ENCODE measurements at regions not wholly inside any gene's neighbourhood (a gene's known extent, or its start where the extent isn't known, plus 50 kb on each side); places are given as distances from the start of the nearest gene placed in this dataset.

DNA sequence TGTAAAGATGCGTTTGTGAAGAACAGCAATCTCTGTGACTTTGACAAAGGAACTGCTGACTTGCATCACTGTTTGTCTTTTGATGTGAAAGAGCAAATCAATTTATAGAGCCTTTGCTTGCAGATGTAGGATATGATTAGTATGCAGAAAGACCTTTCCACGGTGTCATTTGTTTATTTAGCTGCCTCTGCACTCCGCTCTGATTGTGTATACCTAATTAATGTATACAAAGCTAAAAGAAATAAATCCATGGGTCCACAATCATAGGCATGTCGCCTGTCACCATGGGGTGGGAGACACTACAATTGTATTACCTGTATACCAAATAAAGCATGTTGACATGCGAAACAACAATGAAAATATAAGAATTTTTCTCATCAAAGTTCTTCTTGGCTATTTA, 410.7 kb downstream of the MZT1 start:
- no peaks in the 10 kb centered on the region for H3K27me3 ChIP-seq
- TF ChIP-seq, protein P1, sequence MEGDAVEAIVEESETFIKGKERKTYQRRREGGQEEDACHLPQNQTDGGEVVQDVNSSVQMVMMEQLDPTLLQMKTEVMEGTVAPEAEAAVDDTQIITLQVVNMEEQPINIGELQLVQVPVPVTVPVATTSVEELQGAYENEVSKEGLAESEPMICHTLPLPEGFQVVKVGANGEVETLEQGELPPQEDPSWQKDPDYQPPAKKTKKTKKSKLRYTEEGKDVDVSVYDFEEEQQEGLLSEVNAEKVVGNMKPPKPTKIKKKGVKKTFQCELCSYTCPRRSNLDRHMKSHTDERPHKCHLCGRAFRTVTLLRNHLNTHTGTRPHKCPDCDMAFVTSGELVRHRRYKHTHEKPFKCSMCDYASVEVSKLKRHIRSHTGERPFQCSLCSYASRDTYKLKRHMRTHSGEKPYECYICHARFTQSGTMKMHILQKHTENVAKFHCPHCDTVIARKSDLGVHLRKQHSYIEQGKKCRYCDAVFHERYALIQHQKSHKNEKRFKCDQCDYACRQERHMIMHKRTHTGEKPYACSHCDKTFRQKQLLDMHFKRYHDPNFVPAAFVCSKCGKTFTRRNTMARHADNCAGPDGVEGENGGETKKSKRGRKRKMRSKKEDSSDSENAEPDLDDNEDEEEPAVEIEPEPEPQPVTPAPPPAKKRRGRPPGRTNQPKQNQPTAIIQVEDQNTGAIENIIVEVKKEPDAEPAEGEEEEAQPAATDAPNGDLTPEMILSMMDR (IDR thresholded peaks at IDR 0.05) = no peak
- TF ChIP-seq POLR2A (IDR thresholded peaks at IDR 0.05) = no peak
- no peaks in the 10 kb centered on the region for H3K9me3 ChIP-seq

DNA sequence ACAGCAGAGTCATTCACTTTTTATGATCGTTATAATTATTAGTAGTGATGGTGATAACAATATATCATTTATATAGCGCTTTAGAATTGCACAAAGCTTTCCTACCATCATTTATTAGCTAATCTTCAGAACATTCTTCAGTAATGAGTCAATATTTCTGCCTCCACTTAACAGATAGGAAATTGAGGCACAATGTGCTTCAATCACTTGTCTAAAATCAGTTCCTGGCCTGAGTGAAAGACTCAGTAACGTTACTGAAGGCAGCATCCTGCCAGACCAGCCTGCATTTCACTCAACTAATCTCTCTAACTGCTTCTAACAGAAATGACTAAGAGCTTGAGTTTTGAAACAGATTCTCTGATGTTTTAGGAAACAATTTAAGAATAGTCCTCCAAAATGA, 412.1 kb downstream of the MZT1 start:
- no peak for TF ChIP-seq POLR2A (IDR thresholded peaks at IDR 0.05)
- TF ChIP-seq, protein P1 (IDR thresholded peaks at IDR 0.05) = no peak
- Histone ChIP-seq H3K4me3 (no peak overlapping the region), H3K27me3 (no peaks in the 10 kb centered on the region), H3K27ac (no peak overlapping the region), H3K9me3 (no peaks in the 10 kb centered on the region), H3K36me3 (no peaks in the 10 kb centered on the region), H3K4me1 (no peaks in the 10 kb centered on the region)
- no peak for DNase-seq

More for the DNA sequence above, 410.7 kb downstream of the MZT1 start:
- H3K27ac ChIP-seq = no peak overlapping the region
- H3K4me1 ChIP-seq = no peaks in the 10 kb centered on the region
- DNase-seq = no peak
- no peak overlapping the region for H3K4me3 ChIP-seq
- H3K36me3 ChIP-seq = no peaks in the 10 kb centered on the region

- H3K27ac ChIP-seq = no peak overlapping the region
- no peak overlapping the region for H3K4me3 ChIP-seq
- DNase-seq = no peak
- TF ChIP-seq, protein P1 (IDR thresholded peaks at IDR 0.05) = no peak
- TF ChIP-seq POLR2A (IDR thresholded peaks at IDR 0.05) = no peak
- H3K36me3 ChIP-seq = no peaks in the 10 kb centered on the region
- H3K27me3 ChIP-seq = no peaks in the 10 kb centered on the region
- no peaks in the 10 kb centered on the region for H3K9me3 ChIP-seq
- no peaks in the 10 kb centered on the region for H3K4me1 ChIP-seq
Observed at GRCh38 chr13:72314210-72314609, 413.2 kb downstream of the MZT1 start.

DNA sequence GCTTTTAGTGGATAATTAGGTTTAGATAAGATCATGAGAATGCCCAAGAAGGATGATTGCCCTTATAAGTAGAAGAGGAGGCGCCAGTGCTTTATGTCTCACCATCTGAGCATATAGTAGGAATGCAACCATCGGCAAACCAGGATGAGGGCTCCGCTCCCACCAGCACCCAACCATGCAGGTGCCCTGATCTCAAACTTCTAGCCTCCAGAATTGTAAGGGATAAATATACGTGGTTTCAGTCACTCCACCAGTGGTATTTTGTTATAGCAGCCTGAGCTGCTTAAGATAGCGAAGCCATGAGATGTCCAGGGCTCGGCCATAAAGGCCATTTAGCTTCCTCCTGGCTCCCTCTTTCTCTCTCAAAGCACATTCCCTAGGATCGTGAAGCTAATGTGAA, 413.9 kb downstream of the MZT1 start:
- TF ChIP-seq, protein P1 (IDR thresholded peaks at IDR 0.05) = no peak
- TF ChIP-seq POLR2A (IDR thresholded peaks at IDR 0.05) = no peak
- H3K9me3 ChIP-seq = no peaks in the 10 kb centered on the region
- H3K4me1 ChIP-seq = no peaks in the 10 kb centered on the region
- H3K27ac ChIP-seq = no peak overlapping the region
- no peaks in the 10 kb centered on the region for H3K27me3 ChIP-seq
- no peak for DNase-seq
- H3K4me3 ChIP-seq = no peak overlapping the region
- H3K36me3 ChIP-seq = no peaks in the 10 kb centered on the region

- Histone ChIP-seq H3K9me3 (no peaks in the 10 kb centered on the region), H3K27me3 (no peaks in the 10 kb centered on the region), H3K4me1 (no peaks in the 10 kb centered on the region), H3K27ac (no peak overlapping the region), H3K4me3 (no peak overlapping the region), H3K36me3 (no peaks in the 10 kb centered on the region)
- no peak for TF ChIP-seq POLR2A (IDR thresholded peaks at IDR 0.05)
- TF ChIP-seq, protein P1 (IDR thresholded peaks at IDR 0.05) = no peak
- DNase-seq = no peak
Observed at GRCh38 chr13:72303941-72304746, 423.3 kb downstream of the MZT1 start.

Data from Peyer's patch (tissue), 4 donors.